ENCODE measurements at regions not wholly inside any gene's neighbourhood (a gene's known extent, or its start where the extent isn't known, plus 50 kb on each side); places are given as distances from the start of the nearest gene placed in this dataset.
A peak's percentile ranks its signal among the peaks of the same experiment; 100 is the strongest.

GRCh38 chr16:85380905-85381737 lies 232.0 kb upstream of the GSE1 start:
- Histone ChIP-seq H3K27ac (ENCODE audit: low read depth in 2 of 2, low read length in 1 of 2) (peak overlapping the region; percentile 47 to 99; a peak in 3 of 4 replicates), H3K4me2 (peak overlapping the region; percentile 66; the same call in 1 of the 2 replicates), H3K9me3 (no peaks in the 10 kb centered on the region), H3K79me2 (ENCODE audit: insufficient read depth) (no peaks in the 10 kb centered on the region; the same call in 1 of the 2 replicates), H3K9ac (peak overlapping the region; percentile 31; the same call in 1 of the 2 replicates), H3K4me3 (ENCODE audit: low read depth in 2 of 2, low read length in 1 of 2) (no peak overlapping the region), H2AFZ (ENCODE audit: low read depth) (no peak overlapping the region), H3F3A (replicated peaks; ENCODE audit: insufficient read depth) (no peaks in the 10 kb centered on the region), H3K36me3 (replicated peaks in 1 of 2; ENCODE audit: control insufficient read depth in 1 of 2, insufficient read depth in 2 of 2, low read length in 1 of 2) (no peaks in the 10 kb centered on the region), H3K4me1 (ENCODE audit: control insufficient read depth in 1 of 2, insufficient read depth in 2 of 2, low read depth in 1 of 2, low read length in 1 of 2) (peaks cover 9 to 97% of the 10 kb centered on the region in 2 experiments; a peak in 3 of 4 replicates), H3K27me3 (ENCODE audit: insufficient read depth) (no peaks in the 10 kb centered on the region), H4K20me1 (ENCODE audit: insufficient read depth) (peaks cover 2% of the 10 kb centered on the region; the same call in 1 of the 2 replicates), H3K9me2 (no peaks in the 10 kb centered on the region)
- ChIA-PET CTCF (interaction anchor here (0.6 to 8.5 kb wide), 14 partner anchors 12 to 235 kb away, joined by 3 to 51 read pairs (median 4); no protein-coding TSS in a partner anchor), POLR2A (interaction anchor here (0.8 to 1.3 kb wide), 10 partner anchors 8 to 110 kb away, joined by 3 to 7 read pairs (median 4); no protein-coding TSS in a partner anchor)
- TF ChIP-seq IRF3 (IDR thresholded peaks at IDR 0.05; ENCODE audit: low read depth, low read length) (no peak), TEAD4 (IDR thresholded peaks at IDR 0.05; ENCODE audit: borderline replicate concordance, insufficient read depth) (no peak), FOXJ3 (CRISPR knock-in tag; IDR thresholded peaks at IDR 0.05) (no peak), REST (IDR thresholded peaks at IDR 0.05; ENCODE audit: low read depth, low read length) (no peak), SIN3A (IDR thresholded peaks at IDR 0.05; ENCODE audit: borderline replicate concordance, low read depth, low read length) (no peak)
- 82% methylated on average over 19 of the region's 19 CpGs for WGBS (ENCODE audit: low lambda C conversion rate)
- DNase-seq, result no peak

GRCh38 chr16:85381738-85382592 lies 231.2 kb upstream of the GSE1 start:
- Histone ChIP-seq H4K20me1 (ENCODE audit: insufficient read depth) (peaks cover 2% of the 10 kb centered on the region; the same call in 1 of the 2 replicates), H3K9ac (peak overlapping the region; percentile 31; the same call in 1 of the 2 replicates), H3K9me2 (no peaks in the 10 kb centered on the region), H3K4me2 (peak overlapping the region; percentile 66), H3K27ac (ENCODE audit: low read depth in 2 of 2, low read length in 1 of 2) (peak overlapping the region; percentile 47 to 99), H3K9me3 (no peaks in the 10 kb centered on the region), H3F3A (replicated peaks; ENCODE audit: insufficient read depth) (no peaks in the 10 kb centered on the region), H3K79me2 (ENCODE audit: insufficient read depth) (no peaks in the 10 kb centered on the region), H2AFZ (ENCODE audit: low read depth) (no peak overlapping the region), H3K36me3 (replicated peaks in 1 of 2; ENCODE audit: control insufficient read depth in 1 of 2, insufficient read depth in 2 of 2, low read length in 1 of 2) (no peaks in the 10 kb centered on the region), H3K4me1 (ENCODE audit: control insufficient read depth in 1 of 2, insufficient read depth in 2 of 2, low read depth in 1 of 2, low read length in 1 of 2) (peaks cover 9 to 93% of the 10 kb centered on the region in 2 experiments; a peak in 3 of 4 replicates), H3K27me3 (ENCODE audit: insufficient read depth) (no peaks in the 10 kb centered on the region), H3K4me3 (ENCODE audit: low read depth in 2 of 2, low read length in 1 of 2) (no peak overlapping the region)
- DNase-seq, result peak; percentile 87
- ChIA-PET CTCF (interaction anchor here (0.6 to 8.5 kb wide), 12 partner anchors 13 to 234 kb away, joined by 3 to 51 read pairs (median 4); no protein-coding TSS in a partner anchor), POLR2A (interaction anchor here (0.8 to 1.3 kb wide), 9 partner anchors 9 to 111 kb away, joined by 3 to 7 read pairs (median 3); no protein-coding TSS in a partner anchor)
- 41% methylated on average over 18 of the region's 26 CpGs for WGBS (ENCODE audit: low lambda C conversion rate)
- TF ChIP-seq FOXJ3 (CRISPR knock-in tag; IDR thresholded peaks at IDR 0.05) (peak; percentile 97), RAD21 (IDR thresholded peaks at IDR 0.05; ENCODE audit: low read length) (peak; percentile 22), MXI1 (IDR thresholded peaks at IDR 0.05; ENCODE audit: low read depth, low read length) (peak; percentile 72), GATA2 (CRISPR knock-in tag; IDR thresholded peaks at IDR 0.05) (peak; percentile 97), ZBTB33 (IDR thresholded peaks at IDR 0.05; ENCODE audit: borderline replicate concordance, low read depth) (no peak), USF1 (IDR thresholded peaks at IDR 0.05; ENCODE audit: borderline replicate concordance, low read depth) (no peak), USF2 (IDR thresholded peaks at IDR 0.05; ENCODE audit: borderline replicate concordance, low read depth, low read length) (no peak), POLR2AphosphoS5 (IDR thresholded peaks at IDR 0.05; ENCODE audit: low read depth, low read length) (peak; percentile 37; the same call in 1 of the 2 replicates)
